B cell (primary cell): ENCODE measurements at regions not wholly inside any gene's neighbourhood (a gene's known extent, or its start where the extent isn't known, plus 50 kb on each side); places are given as distances from the start of the nearest gene placed in this dataset.
"Not testable (repeated sequence)": the region's sequence is repeated elsewhere in the genome, so short reads cannot be mapped to it uniquely, and the experiment has no call there.

Experiments
- EZH2 ChIP-seq: IDR thresholded peaks from 2 replicates; pipeline ENCODE4 v1.6.1; 2012; ENCODE audit warnings: borderline replicate concordance, low read depth, mild to moderate bottlenecking, moderate library complexity, low read length; ENCODE audit not compliant: insufficient read depth, poor library complexity, severe bottlenecking
- TF ChIP-seq, protein P1 (sequence below): fragments of 200-600 bp; IDR thresholded peaks from one replicate; pipeline ENCODE4 v1.8.0; 2022; ENCODE audit warnings: antibody characterized with exemption, mild to moderate bottlenecking

DNA sequence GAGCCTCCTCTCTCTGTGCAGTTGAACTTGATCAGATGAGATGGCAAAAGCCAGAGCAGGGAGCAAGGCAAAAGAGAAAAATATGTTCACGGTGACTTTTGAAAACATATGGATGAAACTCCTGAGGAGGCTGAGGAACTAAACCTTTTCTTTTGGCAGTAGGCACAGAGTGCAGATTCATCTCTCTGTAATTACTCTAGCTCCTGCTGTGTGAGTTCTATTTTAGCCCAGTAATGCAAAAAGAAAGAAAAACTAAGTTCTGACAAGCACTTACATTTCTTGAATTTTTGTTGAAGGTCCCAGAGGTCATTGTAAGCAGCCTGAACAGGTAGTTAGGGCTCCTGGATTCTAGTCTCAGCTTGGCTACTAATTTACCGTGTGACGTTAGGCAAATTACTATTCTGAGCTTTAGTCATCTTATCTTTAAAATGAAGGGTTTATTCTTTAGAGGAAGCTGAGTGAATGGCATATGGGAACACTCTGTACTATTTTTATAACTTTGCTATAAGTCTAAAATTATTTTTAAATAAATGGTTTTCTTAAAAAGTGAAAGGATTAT, 114.7 kb upstream of the NBPF26 start:
- TF ChIP-seq, protein P1, sequence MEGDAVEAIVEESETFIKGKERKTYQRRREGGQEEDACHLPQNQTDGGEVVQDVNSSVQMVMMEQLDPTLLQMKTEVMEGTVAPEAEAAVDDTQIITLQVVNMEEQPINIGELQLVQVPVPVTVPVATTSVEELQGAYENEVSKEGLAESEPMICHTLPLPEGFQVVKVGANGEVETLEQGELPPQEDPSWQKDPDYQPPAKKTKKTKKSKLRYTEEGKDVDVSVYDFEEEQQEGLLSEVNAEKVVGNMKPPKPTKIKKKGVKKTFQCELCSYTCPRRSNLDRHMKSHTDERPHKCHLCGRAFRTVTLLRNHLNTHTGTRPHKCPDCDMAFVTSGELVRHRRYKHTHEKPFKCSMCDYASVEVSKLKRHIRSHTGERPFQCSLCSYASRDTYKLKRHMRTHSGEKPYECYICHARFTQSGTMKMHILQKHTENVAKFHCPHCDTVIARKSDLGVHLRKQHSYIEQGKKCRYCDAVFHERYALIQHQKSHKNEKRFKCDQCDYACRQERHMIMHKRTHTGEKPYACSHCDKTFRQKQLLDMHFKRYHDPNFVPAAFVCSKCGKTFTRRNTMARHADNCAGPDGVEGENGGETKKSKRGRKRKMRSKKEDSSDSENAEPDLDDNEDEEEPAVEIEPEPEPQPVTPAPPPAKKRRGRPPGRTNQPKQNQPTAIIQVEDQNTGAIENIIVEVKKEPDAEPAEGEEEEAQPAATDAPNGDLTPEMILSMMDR: not testable (repeated sequence)
- TF ChIP-seq EZH2: not testable (repeated sequence)
